NCI-H526 (cell line): ENCODE measurements at regions not wholly inside any gene's neighbourhood (a gene's known extent, or its start where the extent isn't known, plus 50 kb on each side); places are given as distances from the start of the nearest gene placed in this dataset.
"Not testable (repeated sequence)": the region's sequence is repeated elsewhere in the genome, so short reads cannot be mapped to it uniquely, and the experiment has no call there.

Experiments used
- DNase-seq, 2 experiments: peaks; one replicate each; lab custom pipeline; 2025; lab: John Stamatoyannopoulos, UW

DNA sequence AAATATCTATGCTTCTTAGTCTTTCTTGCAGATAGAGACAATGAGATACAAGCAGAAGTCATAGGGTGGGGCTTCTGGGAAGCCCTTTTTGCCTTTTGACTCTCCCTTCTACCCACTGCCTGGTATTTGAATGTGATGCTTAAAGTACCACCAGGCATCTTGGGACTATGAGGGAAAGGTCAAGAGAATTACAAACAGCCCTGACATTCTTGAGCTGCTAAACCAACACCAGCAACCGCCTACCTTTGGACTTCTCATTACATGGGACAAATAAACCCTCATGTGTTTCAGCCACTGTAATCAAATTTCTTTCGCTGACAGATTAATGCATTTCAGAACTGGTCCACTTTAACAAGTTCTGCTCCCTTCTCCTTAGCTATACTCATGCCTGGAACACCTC is 112.8 kb downstream of the LUZP4 start:
- no peak for DNase-seq

DNA sequence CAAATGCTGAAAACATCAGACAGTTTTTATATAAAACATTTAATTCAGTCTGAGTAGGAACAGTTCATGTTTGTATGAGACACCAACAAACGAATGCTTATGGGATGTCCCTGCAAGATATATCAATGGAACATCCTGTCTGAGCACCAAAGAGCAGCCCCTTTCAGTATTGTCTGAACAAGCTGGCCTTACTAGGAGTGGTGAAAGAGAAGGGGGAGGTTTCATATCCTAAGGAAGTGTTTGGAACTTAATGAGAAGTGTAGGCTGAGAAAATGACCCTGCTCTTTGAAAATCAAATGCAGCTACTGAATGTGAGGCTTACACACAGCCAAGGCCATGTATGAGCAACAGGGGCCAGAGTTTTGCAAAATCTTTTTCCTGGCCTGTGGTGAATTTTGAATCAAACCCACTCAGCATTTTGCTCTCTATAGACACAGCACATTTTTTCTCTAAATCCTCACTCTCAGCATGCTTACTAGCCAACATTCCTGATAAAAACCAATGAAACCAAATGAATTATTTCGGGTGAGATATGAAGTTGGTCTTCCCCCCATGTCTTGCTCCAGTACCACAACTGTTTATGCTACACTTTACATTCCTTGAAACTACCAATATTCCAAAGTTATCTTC is 119.4 kb downstream of the LUZP4 start:
- DNase-seq = no peak

DNA sequence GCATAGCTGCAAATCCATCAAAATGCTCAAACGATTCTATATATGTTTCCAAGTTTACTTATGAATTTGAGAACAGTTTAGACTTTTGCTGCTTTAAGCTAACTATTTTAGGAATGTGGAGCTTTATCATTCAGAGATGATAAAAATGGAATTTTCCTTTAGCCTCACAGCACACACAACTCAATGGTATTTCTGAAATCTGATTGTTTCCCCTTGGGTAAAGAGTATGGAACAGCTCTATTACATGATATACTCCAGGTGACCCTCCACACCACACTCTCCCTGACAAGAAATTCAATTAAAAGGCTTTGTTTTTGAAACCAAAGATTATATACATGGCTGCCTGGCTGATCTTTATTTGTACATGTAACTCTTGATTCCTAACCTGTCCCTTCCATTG is 120.0 kb downstream of the LUZP4 start:
- no peak for DNase-seq

DNA sequence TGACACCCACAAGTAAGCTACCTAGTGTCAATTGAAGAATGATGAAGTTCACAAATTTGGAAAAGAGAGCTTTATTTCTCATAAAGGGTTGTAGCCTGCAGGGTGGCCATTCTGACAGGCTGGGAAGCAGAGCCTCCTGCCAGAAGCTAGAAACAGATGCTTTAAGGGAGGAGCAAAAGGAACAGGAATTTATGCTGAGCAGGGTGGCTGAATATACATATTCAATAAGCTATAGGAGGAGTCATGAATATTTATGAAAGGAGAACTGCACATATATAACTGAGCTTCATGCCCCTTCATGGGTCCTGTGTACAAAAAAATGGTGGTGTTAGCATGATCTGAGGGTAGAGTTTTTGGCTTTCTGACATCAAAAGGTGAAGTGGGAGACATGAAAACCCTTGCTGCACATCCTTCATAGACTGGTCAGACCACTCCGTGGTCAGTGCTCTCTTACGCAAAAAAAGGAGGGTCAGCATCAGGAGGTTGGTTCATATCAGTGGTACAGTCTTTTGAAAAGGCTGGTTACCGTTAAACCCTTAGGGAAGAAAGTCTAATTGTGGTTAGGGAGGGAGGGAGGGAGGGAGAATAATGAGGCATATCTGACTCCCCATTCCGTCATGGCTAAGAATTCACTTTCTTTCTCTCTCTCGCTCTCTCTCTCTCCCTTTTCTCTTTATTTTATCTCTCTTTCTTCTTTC is 121.4 kb downstream of the LUZP4 start:
- DNase-seq = peak in 1 of 2 experiments; percentile 6

DNA sequence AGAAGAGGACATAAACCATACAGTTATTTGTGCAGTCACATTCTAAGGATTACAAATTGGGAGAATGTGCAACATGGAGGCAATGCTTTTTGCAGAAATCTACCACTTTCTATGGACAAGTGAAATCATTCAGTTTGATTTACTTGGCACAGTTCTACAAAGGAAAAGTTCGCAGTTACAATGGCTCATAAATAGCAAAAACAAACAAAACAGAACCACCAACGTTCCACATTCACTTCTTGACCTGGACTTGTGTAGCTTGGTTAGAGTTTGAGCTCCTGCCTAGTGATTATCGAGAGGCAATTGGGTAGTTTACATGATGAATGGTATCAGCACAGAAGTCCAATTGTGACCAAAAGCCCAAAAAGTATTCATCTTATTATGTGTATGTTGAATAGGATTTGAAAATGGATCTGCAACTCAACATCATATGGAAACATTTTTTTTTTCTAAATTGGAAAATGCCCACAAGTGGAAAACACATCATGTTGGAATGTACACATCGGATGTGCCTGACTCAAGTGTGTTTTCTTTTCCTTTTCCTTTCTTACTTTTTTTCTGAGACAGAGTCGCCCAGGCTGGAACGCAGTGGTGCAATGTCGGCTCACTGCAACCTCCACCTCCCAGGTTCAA is 123.8 kb downstream of the LUZP4 start:
- DNase-seq = no peak

DNA sequence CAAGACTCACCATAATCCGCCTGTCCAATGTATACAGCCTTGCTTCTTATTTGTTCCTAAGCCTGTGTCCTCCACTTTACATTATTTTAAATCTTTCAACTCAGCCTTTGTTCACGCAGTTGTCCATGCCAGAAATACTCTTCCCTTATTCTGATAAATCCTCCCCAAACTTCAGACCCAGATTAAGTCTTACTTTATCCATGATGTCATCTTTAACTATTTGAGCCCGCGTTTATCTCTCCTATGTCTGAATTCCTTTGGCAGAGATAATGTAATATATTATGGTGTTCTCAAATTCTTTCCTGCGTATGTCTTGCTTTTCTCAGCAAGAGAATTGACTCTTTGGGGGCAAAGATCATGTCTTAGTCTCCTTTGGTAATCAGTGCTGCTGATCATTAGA is 129.6 kb downstream of the LUZP4 start:
- no peak for DNase-seq

DNA sequence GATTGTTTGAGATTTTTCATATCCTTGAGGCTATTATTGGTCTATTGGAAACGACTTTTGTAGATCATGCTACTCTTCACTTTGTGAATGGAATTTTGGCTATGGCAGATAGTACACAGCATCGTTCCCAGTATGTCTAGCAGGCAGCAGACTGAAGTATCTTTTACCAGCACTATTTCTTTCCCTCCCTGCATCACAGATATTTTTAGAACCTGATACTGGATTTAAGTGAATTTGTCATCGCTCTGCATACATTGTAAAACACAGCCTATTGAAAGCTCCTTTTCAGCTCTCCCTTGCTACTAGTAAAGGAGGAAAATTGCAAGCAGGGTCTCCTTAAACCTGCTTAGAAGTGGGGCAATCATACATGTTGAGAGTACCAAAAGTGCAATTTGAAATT is 133.6 kb downstream of the LUZP4 start:
- no peak for DNase-seq

DNA sequence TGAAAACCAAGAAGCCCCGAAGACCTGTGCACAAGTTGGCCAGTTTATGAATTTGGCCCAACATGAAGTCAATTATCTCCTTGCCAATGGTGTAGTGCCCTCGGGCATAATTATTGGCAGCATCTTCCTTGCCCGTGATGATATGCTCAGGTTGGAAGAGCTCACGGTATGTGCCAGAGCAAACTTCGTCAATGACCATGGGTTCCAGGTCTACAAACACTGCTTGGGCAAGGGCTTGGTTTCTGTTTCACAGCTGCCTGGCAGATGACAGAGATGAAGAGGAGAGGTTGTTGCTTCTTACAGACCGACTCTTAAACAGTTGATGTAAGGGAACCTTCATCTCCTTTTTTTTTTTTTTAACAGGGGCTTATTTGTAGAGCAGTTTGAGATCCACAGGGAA is 135.6 kb upstream of the PLS3 start:
- DNase-seq = no peak

DNA sequence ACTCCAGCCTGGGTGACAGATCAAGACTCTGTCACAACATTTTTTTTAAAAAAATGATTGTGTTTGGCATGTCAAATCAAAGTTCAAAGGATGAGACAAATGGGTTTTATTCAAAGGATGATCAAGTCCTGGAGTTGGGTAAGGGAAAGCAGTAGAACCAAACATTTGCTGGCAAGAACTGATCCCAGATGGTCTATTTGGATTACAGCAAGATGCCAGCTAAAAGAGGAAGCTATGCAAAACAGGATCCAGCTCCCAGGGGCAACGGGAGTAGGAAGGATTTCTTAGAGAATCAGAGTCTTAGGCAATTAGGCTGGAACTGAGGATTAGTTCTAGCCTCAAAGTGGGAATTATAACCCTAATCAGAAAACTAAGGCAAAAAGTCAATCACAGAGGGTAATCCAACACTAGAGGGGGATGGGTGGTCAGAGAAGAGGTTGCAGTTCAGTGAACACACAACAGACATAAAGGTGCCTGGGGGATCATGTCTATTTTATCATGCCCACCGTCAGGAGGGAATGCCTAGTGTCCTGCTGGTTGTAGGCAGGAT is 133.0 kb upstream of the PLS3 start:
- no peak for DNase-seq

DNA sequence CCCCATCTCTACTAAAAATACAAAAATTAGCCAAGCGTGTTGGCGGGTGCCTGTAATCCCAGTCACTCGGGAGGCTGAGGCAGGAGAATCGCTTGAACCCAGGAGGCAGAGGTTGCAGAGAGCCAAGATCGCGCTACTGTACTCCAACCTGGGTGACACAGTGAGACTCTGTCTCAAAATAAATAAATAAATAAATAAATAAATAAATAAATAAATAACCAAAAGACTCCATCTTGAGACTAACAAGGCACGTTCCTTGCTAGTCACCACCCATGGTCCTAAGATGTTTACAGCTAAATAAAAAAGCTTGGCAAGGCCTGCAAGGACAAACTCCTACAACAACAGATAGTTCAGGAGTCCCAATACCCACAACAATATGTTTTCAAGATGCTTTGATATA is 126.1 kb upstream of the PLS3 start:
- DNase-seq = not testable (repeated sequence)

DNA sequence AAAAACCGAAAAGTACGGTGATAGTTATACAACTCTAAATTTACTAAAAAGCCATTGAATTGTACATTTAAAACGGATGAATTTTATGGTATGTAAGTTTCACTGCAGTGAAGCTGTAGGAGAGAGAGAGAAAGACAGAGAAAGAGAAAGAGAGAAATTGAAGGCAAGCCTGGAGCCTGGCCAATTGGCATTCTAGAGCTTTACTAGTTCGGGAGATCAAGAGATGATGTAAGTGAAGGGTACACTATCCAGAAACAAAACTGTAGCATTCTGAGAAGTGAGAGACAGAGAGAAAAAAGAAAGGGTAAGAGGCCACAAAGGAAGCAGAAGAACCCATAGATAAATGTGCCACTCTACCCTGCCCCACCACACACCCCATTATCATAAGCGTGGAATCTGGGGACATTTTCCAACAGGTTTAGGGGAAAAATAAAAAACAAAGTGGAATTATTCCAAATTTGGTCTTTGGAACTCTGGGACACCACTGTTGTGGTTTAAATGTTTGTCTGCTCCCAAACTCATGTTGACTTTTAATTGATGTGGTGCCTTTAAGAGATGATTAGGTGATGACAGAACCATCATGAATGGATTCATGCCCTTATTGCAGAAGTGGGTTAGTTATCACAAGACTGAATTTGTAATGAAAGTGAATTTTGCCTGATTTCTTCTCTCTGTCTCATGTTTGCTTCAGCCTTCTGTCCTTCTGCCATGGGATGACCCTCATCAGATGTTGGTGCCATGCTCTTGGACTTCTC is 123.0 kb upstream of the PLS3 start:
- DNase-seq = no peak

DNA sequence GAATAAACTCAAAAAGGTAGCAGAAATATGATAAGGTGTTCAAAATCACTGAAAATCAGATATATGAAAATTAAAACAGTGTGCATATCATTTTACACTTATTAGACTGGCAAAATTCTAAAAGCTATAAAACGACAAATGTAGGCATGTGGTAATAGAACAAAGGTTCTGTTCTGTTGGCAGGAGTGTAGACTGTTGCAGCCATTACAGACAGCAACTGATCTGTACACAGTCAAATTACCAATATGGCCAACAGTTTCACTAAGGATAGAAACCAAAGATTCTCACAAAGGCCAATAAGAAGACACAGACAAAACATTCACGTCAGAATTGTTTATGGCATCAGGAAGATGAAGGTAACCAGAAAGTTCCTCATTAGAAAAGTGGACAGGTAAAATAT is 112.8 kb upstream of the PLS3 start:
- DNase-seq = peak; percentile 2 to 35

DNA sequence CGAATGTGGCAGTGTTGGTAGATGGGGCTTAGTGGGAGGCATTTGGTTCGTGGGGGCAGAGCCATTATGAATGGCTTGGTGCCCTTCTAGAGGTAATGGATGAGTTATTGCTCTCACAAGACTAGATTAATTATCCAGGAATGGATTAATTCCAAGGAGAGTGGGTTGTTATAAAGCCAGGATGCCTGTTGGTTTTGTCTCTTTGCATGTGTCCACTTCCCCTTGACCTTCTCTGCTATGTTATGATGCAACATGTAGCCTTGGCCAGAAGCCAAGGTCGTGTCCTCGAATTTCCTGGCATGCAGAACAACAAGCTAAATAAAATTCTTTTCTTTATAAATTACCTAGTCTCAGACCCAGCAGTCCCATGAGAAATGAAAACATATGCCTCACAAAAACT is 111.2 kb upstream of the PLS3 start:
- DNase-seq = no peak

DNA sequence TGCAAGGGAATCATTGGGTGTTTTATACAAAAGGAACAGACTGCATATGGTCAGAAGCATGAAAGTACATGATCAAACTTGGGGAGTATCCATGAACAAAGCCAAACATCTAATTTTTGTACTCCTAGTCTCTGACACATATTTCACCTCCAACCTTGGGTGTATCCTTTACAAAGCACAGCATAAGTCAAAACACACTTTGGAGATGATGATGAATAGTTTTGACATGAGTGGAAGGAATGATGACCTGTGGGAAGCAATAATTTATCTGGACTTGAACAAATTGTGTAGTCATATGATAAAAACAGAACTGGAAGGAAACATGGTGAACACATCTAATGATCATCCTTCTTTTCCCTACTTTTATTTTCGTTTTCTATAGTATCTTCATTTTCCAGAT is 108.7 kb upstream of the PLS3 start:
- no peak for DNase-seq

DNA sequence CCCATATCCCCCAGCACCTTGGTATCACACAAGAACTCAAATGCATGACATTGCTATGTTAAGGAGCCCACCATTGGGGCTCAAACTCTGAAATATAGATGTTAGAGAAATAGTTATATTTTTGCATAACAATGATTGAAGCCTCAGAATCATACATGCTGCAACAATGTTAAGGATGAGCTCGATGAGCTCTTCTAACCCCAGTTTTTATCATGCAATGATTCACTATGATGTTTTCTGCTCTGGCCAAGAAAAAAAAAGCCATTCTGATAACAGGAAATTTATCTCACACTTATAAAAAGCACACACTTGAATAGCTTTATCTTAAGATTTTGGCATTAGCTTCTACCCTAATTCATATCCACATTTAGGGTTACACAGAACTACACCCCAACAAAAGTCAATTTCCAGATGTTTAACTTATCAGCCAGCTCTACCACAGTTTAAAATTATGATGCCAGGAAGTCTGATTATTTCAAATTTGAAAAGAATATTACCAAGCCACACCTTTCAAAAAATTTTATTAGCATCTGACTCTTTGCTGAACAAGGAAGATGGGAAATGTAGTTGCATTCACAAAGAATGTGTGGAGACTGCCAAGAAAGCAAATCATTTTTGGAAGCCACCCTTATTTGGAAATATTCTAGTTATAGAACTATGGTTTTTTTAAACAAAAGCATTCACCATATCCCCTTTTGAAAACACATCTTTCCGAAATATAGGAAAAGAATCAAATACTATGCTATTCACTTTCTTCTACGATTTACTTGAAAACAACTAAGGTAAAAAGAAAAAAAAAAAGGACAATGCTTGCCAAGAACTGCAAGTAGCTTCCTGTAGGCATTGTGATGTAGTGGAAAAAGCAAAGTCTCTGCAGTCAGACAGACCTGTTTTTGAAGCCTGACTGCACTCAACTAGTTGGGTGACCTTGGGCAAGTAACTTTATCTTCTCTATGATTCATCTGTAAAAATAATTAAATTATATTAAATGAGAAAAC is 100.8 kb upstream of the PLS3 start:
- DNase-seq = no peak

DNA sequence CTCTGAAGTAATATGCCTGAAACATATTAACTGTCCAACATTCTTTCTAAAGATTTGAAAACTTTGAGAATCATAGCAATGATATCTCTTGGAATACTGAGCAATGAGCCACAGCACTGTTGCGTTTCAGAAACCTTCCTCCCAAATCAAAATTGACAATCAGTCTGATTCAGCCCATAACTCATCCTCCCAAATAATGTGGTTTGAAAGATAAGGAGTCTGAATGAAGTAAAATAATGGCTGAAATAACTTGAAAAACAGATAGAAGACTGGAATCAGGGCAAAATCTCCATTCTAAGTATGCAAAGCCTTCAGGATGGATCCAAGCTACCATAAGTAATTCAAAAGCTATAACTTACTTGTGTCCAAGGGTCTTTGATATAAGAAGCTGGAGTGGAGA is 98.6 kb upstream of the PLS3 start:
- no peak for DNase-seq

DNA sequence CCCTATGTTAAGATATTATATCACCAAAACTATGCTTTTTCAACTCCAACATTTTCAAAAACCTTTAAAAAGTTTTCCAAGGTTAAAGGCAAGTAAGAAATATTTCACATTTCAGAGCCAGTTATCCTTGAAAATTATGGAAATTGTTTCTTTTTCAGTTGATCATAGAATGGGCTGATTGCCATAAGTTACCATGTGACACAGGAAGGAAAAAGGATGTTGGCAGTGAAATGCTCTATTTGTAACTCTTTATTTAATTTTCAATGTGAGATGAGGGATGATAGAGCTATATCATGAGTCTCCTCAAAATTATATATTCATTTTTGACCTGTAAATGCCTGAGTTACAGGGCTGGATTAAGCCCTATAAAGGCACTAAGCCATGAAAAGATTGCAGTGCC is 93.0 kb upstream of the PLS3 start:
- no peak for DNase-seq

DNA sequence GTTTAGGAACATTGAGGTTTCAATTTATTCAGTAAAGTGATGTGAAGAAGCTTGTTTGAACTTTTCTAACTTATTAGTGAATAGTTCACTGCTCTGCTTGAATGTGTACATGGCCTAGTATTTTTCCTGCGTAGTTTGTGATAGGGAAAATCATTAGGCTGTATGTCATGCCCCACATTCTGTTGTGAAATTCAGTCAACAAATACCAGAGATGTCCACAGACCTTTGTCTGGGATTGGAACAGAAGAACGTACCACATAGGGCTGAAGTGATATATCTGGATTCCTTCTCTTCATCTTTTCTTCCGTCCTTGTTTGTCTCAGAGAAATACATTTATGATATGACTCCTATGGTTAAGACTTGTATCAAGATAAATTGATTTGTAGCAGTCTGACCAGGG is 88.8 kb upstream of the PLS3 start:
- no peak for DNase-seq

DNA sequence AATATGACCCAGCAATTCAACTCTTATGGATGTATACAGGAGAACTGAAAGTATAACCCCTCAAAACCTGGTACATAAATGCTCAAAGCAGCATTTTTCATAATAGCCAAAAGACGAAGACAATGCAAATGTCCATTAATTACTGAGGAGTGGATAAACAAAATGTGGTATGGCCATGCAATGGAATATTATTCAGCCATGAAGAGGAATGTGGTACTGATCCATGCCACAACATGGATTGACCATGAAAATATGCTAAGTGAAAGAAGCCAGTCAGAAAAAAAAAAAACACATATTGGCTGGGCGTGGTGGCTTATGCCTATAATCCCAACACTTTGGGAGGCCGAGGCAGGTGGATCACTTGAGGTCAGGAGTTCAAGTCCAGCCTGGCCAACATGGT is 74.5 kb upstream of the PLS3 start:
- DNase-seq = no peak

DNA sequence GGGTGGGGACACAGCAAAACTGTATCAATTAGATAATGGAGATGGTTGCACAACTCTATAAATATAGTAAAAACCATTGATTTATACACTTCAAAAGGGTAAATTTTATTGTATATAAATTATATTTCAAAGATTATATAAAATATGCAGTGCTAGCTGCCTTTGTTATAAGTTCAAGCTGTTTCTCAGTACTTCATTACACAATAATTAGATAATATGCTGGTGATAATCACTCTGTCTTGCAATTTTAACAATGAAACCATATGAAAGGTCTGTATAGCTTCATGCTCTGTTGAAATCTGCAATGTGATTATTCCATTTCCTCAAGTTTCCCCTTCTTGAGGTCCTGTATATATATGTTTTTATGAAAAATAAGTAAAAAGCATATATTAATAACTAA is 73.4 kb upstream of the PLS3 start:
- no peak for DNase-seq

DNA sequence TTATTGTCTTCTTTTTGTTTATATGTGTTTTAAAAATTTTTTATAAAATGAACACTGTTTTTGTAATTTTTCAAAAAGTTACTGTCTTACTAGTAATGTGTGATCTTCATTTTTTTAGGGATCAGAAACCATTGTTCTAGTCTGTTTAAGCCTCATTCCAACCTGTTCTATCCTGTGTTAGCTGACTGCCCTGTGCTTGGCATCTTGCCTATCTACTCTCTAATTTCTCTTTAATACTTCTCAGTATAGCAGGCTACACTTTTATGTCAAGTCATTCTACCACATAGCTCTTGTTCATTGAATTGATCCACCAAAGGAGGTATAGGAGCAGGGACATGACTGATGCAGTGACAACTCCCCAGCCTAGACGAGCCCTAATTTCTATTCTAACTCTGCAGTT is 70.2 kb upstream of the PLS3 start:
- no peak for DNase-seq
